Esophagus muscularis mucosa (tissue), 4 donors: ENCODE measurements at regions not wholly inside any gene's neighbourhood (a gene's known extent, or its start where the extent isn't known, plus 50 kb on each side); places are given as distances from the start of the nearest gene placed in this dataset.

Experiments
- CTCF ChIP-seq, 3 experiments: fragments of 200-600 bp in 2 of 3; fragments of 450-650 bp in 1 of 3; sonication (generic) in 2 of 3; IDR thresholded peaks; one replicate each; pipeline ENCODE4 v1.5.1; 2017 to 2019; ENCODE audit warnings: antibody characterized with exemption in 3 of 3, mild to moderate bottlenecking in 2 of 3, moderate library complexity in 1 of 3
- EP300 ChIP-seq: sonication (generic); formaldehyde crosslinking; IDR thresholded peaks from one replicate; pipeline ENCODE4 v1.6.1; 2017; ENCODE audit warnings: antibody characterized with exemption
- POLR2A ChIP-seq: fragments of 450-650 bp; IDR thresholded peaks from one replicate; pipeline ENCODE4 v1.6.1; 2017; ENCODE audit warnings: antibody characterized with exemption, moderate library complexity, mild to moderate bottlenecking, low read depth
- POLR2AphosphoS5 ChIP-seq, 2 donors: sonication (generic); formaldehyde crosslinking; IDR thresholded peaks; one replicate each; pipeline ENCODE4 v1.6.1; 2017; ENCODE audit warnings: antibody characterized with exemption in 2 of 2

GRCh38 chr4:133863153-133863552 lies 338.4 kb downstream of the PABPC4L start:
- no peak for TF ChIP-seq POLR2A
- no peak for TF ChIP-seq CTCF (IDR thresholded peaks at IDR 0.05)
- TF ChIP-seq POLR2AphosphoS5 (IDR thresholded peaks at IDR 0.05): no peak
- TF ChIP-seq EP300: no peak
